ENCODE measurements at regions not wholly inside any gene's neighbourhood (a gene's known extent, or its start where the extent isn't known, plus 50 kb on each side); places are given as distances from the start of the nearest gene placed in this dataset.
"Not testable (repeated sequence)": the region's sequence is repeated elsewhere in the genome, so short reads cannot be mapped to it uniquely, and the experiment has no call there.

DNA sequence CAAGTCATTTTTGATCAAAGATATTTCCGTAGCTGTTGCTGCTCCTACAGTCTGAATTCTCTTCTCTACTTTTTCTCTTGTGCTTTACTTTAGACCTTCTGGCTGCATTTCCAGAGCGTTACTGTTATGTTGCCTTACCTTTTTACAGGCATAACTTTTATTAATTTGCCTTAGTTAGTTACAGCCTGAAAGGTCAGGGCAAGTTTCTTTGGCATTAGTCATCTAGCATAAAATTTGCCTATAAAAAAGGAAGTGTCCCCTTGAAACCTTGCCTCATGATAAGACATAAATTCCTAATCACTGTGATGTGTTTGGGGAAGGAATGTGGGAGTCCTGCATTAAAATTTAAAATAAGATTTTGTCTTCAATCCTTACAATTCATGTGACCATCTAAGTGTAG lies 618.5 kb downstream of the NR2F2 start:
- DNase-seq: no peak

DNA sequence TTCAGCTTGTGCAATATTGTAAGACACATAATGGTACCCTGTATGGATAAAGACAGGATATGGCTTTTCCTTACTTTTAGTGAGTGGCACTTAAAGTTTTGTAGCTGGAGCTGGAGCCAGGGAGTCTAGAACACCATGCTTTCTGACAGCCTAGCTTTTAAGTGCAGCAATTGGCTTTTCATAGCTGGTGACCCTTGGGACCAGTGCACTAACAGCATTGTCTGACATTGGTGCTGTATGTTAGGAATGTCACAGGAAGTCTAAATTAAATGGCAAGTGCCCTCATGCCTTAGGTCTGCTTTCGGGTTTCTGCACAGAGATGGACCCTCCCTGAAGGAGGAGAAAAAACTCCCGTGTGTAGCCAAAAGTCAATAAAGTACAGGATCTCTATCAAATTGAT lies 628.2 kb downstream of the NR2F2 start:
- DNase-seq: no peak

- no peak for DNase-seq
Measured at GRCh38 chr15:96959501-96959900, 629.0 kb downstream of the NR2F2 start.

GRCh38 chr15:96960711-96961480 lies 630.4 kb downstream of the NR2F2 start:
- no peak for DNase-seq

- no peak for DNase-seq
Measured at GRCh38 chr15:96966554-96966953, 636.1 kb downstream of the NR2F2 start.

GRCh38 chr15:96969732-96970710 lies 639.5 kb downstream of the NR2F2 start:
- no peak for DNase-seq

DNA sequence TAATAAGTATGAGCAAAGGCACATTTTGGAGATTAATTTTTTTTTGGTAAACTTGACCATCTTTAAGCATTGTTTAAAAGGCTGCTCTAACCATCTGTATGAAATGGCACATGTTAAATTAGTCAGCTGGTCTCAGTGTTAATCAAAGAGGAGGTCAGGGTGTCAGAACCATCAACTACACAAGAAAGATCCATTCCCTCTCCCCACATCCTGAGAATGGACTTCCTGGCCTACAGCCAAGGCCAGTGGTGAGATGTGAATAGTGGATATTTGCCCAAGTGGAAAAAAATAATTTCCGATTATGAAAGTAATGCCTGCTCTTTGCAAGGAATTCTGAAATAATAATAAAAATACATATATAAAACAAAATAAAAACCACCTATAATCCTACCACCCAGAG lies 641.7 kb downstream of the NR2F2 start:
- no peak for DNase-seq

- no peak for DNase-seq
Measured at GRCh38 chr15:96974761-96975160, 644.3 kb downstream of the NR2F2 start.

GRCh38 chr15:96977886-96978285 lies 647.4 kb downstream of the NR2F2 start:
- DNase-seq: no peak

DNA sequence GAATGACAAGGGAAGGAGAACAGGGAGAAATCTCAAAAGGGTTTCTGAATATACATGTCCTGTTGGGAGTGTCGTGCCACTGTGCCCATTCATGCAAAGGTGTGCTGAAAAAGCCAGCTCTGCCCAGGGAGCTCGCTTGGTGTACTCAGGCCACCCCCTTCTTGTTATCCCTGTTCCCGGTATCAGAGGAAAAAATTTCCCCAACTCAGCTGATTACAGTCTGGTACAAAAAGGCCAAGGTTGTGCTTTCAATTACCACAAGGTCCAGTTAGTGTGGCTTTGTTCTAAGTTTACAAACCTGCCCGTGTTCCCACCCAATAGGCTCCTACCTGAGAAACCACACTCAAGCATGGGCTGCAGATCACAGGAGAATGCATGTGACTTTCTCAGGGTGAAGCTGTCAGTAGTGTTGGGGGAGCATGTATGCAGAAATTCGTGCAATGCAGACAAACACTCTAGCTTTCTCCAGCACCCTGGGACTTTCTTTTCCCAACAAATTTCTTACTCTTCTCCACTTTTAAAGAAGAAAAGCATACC lies 648.5 kb downstream of the NR2F2 start:
- no peak for DNase-seq

GRCh38 chr15:96984121-96984671 lies 653.7 kb downstream of the NR2F2 start:
- not testable (repeated sequence) for DNase-seq

- DNase-seq: no peak
Measured at GRCh38 chr15:96992817-96993216, 662.3 kb downstream of the NR2F2 start.

DNA sequence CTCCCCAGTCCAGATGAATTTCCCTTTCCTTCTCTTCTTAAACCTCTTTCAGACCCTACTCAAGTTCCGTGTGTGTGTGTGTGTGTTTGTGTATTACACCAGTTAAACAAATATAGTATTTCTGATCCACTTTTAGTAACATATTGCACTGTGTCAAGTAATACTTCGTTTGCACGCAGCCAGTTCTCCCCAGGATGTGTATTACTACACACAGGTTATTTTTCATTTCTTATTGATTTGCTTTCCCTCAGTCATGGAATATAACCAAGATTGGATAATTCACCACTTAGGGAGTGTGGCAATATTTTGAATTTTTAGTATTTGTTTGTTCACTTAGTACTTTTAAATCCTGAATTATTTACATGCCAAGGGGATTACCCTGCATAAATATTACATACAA lies 667.0 kb downstream of the NR2F2 start:
- no peak for DNase-seq

DNA sequence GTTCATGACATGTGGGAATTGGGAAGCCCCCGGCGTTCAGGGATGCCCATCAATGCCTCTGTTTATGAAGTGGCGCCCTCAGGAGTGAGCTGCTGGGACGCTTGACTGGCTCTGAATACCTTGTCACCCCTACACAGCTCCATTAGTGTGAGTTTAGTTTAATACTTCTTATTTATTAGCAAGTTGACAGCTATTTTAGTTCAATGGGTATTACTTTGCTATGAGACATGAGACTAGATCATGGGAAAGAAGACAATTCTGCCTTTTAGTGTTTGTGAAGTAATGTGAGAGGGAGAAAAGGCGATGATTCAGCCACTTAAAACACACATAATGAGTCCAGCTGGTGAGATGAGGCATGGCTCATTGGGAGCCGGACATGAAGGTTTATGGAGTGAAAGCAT lies 678.5 kb downstream of the NR2F2 start:
- DNase-seq: no peak

- DNase-seq: no peak
Measured at GRCh38 chr15:97012986-97013385, 682.5 kb downstream of the NR2F2 start.

GRCh38 chr15:97013491-97013890 lies 683.0 kb downstream of the NR2F2 start:
- no peak for DNase-seq

- no peak for DNase-seq
Measured at GRCh38 chr15:97014001-97014400, 683.5 kb downstream of the NR2F2 start.

DNA sequence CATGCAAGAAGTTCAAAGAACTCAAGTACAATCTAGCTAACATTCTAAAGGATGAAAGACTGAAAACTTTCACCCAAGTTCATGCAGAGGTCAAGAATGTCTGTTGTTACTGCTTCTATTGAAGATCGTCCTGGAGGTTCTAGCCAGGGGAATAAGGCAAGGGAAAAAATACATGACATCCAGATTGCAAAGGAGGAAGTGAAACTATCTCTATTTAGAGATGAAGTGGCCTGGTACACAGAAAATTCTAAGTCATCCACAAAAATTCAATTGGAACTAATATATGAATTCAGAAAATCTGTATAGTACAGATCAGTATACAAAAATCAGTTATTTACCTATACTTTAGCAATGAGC lies 693.0 kb downstream of the NR2F2 start:
- no peak for DNase-seq

- no peak for DNase-seq
Measured at GRCh38 chr15:97026781-97027180, 696.3 kb downstream of the NR2F2 start.

GRCh38 chr15:97027772-97028171 lies 697.3 kb downstream of the NR2F2 start:
- DNase-seq: no peak

DNA sequence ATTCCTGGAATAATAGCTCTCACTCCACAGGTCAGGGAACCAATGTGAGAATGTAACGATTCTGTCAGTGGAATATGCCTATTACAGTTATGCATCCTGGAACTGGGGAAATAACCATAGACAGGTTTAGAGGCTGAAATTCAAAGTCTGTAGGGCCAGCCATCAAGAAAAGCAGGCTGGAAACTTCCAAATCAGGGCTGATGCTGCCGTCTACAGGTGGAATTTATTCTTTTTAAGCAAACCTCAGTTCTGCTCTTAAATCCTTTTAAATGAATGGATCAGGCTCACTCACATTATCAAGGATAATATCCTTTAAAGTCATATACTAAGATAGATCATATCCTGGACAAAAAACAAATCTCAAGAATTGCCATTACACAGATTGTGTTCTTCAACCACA lies 699.8 kb downstream of the NR2F2 start:
- no peak for DNase-seq

GRCh38 chr15:97036301-97036700 lies 705.8 kb downstream of the NR2F2 start:
- no peak for DNase-seq

DNA sequence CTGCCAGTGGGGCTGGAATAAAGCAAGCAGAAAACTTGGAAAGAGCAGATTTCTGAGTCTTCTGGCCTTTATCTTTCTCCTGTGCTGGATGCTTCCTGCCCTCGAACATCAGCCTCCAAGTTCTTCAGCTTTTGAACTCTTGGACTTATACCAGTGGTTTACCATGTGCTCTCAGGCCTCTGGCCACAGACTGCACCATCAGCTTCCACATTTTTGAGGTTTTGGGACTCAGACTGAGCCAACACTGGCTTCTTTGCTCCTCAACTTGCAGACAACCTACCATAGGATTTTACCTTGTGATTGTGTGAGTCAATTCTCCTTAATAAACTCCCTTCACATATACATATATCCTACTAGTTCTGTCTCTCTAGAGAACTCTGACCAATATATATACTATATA lies 706.6 kb downstream of the NR2F2 start:
- DNase-seq: no peak

Data from activated gamma-delta T cell treated with Interleukin-2 at 50 U/mL for 16 hours (primary cell).